NCI-H1436 treated with DMSO at 0.1 percent for 48 hours (cell line): ENCODE measurements at regions not wholly inside any gene's neighbourhood (a gene's known extent, or its start where the extent isn't known, plus 50 kb on each side); places are given as distances from the start of the nearest gene placed in this dataset.

Experiments used
- DNase-seq: peaks from one replicate; lab custom pipeline; 2025; lab: John Stamatoyannopoulos, UW

GRCh38 chr2:60097298-60097697 lies 456.2 kb downstream of the BCL11A start:
- DNase-seq, result no peak

- DNase-seq, result no peak
These were observed 456.9 kb downstream of the BCL11A start for GRCh38 chr2:60096556-60096955.

- no peak for DNase-seq
These were observed 457.6 kb downstream of the BCL11A start for GRCh38 chr2:60095903-60096302.

GRCh38 chr2:60095202-60095815 lies 458.1 kb downstream of the BCL11A start:
- DNase-seq, result no peak

- DNase-seq, result no peak
These were observed 459.0 kb downstream of the BCL11A start for GRCh38 chr2:60094450-60094929.

GRCh38 chr2:60092781-60093180 lies 460.7 kb downstream of the BCL11A start:
- no peak for DNase-seq

GRCh38 chr2:60091894-60092293 lies 461.6 kb downstream of the BCL11A start:
- no peak for DNase-seq

GRCh38 chr2:60091266-60091665 lies 462.2 kb downstream of the BCL11A start:
- DNase-seq, result no peak

- DNase-seq, result no peak
These were observed 473.9 kb downstream of the BCL11A start for GRCh38 chr2:60079562-60079961.

GRCh38 chr2:60075048-60075447 lies 478.4 kb downstream of the BCL11A start:
- DNase-seq, result no peak

- DNase-seq, result no peak
These were observed 480.3 kb downstream of the BCL11A start for GRCh38 chr2:60073201-60073600.

GRCh38 chr2:60072609-60073008 lies 480.8 kb downstream of the BCL11A start:
- no peak for DNase-seq

- DNase-seq, result no peak
These were observed 482.0 kb downstream of the BCL11A start for GRCh38 chr2:60071490-60071831.

- no peak for DNase-seq
These were observed 482.5 kb downstream of the BCL11A start for GRCh38 chr2:60070736-60071489.

- no peak for DNase-seq
These were observed 483.3 kb downstream of the BCL11A start for GRCh38 chr2:60070196-60070595.

GRCh38 chr2:60068755-60069154 lies 484.7 kb downstream of the BCL11A start:
- no peak for DNase-seq

GRCh38 chr2:60067006-60067405 lies 486.4 kb downstream of the BCL11A start:
- DNase-seq, result no peak

- no peak for DNase-seq
These were observed 487.2 kb downstream of the BCL11A start for GRCh38 chr2:60066096-60066839.

- DNase-seq, result no peak
These were observed 488.6 kb downstream of the BCL11A start for GRCh38 chr2:60064687-60065389.

- DNase-seq, result no peak
These were observed 494.7 kb downstream of the BCL11A start for GRCh38 chr2:60058781-60059180.

- no peak for DNase-seq
These were observed 498.7 kb downstream of the BCL11A start for GRCh38 chr2:60054571-60055340.

- no peak for DNase-seq
These were observed 499.7 kb downstream of the BCL11A start for GRCh38 chr2:60053791-60054190.
